GM19468 (cell line): ENCODE measurements at regions not wholly inside any gene's neighbourhood (a gene's known extent, or its start where the extent isn't known, plus 50 kb on each side); places are given as distances from the start of the nearest gene placed in this dataset.
"Not testable (repeated sequence)": the region's sequence is repeated elsewhere in the genome, so short reads cannot be mapped to it uniquely, and the experiment has no call there.

ENCODE experiments used
- ATAC-seq: cut with Tn5 transposase; IDR thresholded peaks from one replicate; pipeline ENCODE4 v1.9.1; 2021; ENCODE audit warnings: mild to moderate bottlenecking, moderate library complexity, moderate number of reproducible peaks; ENCODE audit not compliant: unreplicated experiment; ENCODE audit errors: extremely low read depth

GRCh38 chr4:66575008-66575696 lies 904.9 kb upstream of the EPHA5 start:
- no peak for ATAC-seq

GRCh38 chr4:66574145-66574978 lies 904.1 kb upstream of the EPHA5 start:
- ATAC-seq, result no peak

- ATAC-seq, result no peak
Observed at GRCh38 chr4:66572949-66573348, 902.7 kb upstream of the EPHA5 start.

GRCh38 chr4:66571145-66571695 lies 900.9 kb upstream of the EPHA5 start:
- ATAC-seq, result no peak

- ATAC-seq, result no peak
Observed at GRCh38 chr4:66569228-66569627, 898.9 kb upstream of the EPHA5 start.

- no peak for ATAC-seq
Observed at GRCh38 chr4:66568431-66568830, 898.1 kb upstream of the EPHA5 start.

GRCh38 chr4:66568001-66568400 lies 897.7 kb upstream of the EPHA5 start:
- ATAC-seq, result no peak

GRCh38 chr4:66567551-66567950 lies 897.3 kb upstream of the EPHA5 start:
- no peak for ATAC-seq

GRCh38 chr4:66565801-66566200 lies 895.5 kb upstream of the EPHA5 start:
- no peak for ATAC-seq

- ATAC-seq, result no peak
Observed at GRCh38 chr4:66564901-66565651, 894.8 kb upstream of the EPHA5 start.

- ATAC-seq, result no peak
Observed at GRCh38 chr4:66562276-66562806, 892.1 kb upstream of the EPHA5 start.

GRCh38 chr4:66561465-66562053 lies 891.3 kb upstream of the EPHA5 start:
- not testable (repeated sequence) for ATAC-seq

GRCh38 chr4:66558651-66559050 lies 888.4 kb upstream of the EPHA5 start:
- no peak for ATAC-seq

GRCh38 chr4:66556651-66557278 lies 886.5 kb upstream of the EPHA5 start:
- ATAC-seq, result no peak

- ATAC-seq, result no peak
Observed at GRCh38 chr4:66555301-66555700, 885.0 kb upstream of the EPHA5 start.

- ATAC-seq, result no peak
Observed at GRCh38 chr4:66554826-66555225, 884.5 kb upstream of the EPHA5 start.

- not testable (repeated sequence) for ATAC-seq
Observed at GRCh38 chr4:66545301-66545700, 875.0 kb upstream of the EPHA5 start.

- no peak for ATAC-seq
Observed at GRCh38 chr4:66544281-66544680, 874.0 kb upstream of the EPHA5 start.

- ATAC-seq, result no peak
Observed at GRCh38 chr4:66539745-66540144, 869.5 kb upstream of the EPHA5 start.

- no peak for ATAC-seq
Observed at GRCh38 chr4:66524781-66525180, 854.5 kb upstream of the EPHA5 start.
